NCI-H128 (cell line): ENCODE measurements at regions not wholly inside any gene's neighbourhood (a gene's known extent, or its start where the extent isn't known, plus 50 kb on each side); places are given as distances from the start of the nearest gene placed in this dataset.

Source experiments
- DNase-seq: peaks from one replicate; lab custom pipeline; 2025; ENCODE audit not compliant: unreplicated experiment; lab: John Stamatoyannopoulos, UW

DNA sequence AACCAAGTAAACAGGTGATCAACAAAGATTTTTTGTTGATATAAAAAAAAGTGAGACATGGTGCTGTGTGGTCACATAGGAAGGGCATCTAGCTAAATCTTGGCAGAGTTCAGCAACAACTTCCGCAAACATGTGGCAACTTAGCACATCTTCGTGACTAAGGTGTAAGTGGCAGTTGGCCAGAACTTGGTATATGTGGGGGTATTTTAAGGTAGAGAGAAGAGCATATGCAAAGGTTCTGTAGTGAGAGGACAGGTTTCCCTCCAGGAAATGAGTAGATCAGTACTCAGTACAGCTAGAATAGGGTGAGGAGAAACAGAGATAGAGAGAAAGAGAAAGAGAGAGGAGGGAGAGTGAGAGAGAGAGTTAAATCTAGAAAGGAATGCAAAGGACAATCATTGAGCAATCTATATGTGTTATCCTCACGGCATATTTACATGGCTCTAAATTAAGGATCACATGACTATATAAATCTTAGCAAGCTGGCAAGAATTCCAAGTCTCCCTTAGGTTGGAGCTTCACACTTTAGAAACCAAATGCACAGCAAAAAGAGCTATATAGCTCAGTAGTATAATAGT, 227.7 kb upstream of the HMGA2 start:
- DNase-seq: no peak

- no peak for DNase-seq
These were observed 226.8 kb upstream of the HMGA2 start for GRCh38 chr12:65597527-65597926.

GRCh38 chr12:65598688-65599087, 225.6 kb upstream of the HMGA2 start:
- no peak for DNase-seq

GRCh38 chr12:65602253-65602609, 222.1 kb upstream of the HMGA2 start:
- no peak for DNase-seq

GRCh38 chr12:65602610-65603295, 221.5 kb upstream of the HMGA2 start:
- DNase-seq: no peak

DNA sequence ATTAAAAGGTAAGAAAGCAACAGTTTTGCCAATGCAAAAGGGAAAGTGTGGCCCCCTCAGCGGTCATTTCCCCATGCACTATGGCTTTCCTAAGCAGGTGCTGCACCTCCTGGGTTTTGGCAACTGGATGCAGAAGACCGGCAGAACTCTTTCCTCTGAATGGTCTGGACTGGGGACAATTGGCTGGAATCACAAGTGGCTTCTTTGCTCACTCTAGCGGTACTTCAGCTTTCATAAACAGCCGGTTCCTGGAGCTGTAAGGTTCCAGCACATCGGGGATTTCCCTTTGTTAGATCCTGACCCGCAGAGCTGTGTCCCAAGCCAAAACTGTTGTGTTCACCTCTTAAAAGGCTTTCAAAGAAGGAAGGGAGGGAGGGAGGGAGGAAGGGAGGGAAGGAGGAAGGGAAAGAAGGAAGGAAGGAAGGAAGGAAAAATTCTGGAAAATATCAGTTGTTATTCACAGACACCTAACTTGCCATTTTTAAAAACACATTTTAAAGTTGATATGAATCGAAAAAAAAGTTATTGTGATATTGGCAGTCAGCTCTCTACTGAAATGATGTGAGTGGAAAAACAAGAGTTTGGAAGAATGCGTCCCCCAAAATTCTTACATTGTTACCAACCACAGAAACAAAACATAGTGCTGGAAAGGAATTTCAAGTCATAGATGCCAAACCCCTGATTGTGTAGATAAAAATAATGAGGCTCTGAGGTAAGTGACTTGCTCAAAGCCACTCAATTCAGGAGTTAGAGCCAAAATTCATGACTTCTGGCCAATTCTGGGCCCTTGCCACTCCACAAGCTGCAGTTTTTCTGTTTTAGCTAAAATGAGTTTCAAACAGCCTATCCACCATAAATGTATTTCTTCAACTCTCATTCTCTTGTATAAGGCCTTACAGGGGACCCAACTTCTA, 220.6 kb upstream of the HMGA2 start:
- no peak for DNase-seq

DNA sequence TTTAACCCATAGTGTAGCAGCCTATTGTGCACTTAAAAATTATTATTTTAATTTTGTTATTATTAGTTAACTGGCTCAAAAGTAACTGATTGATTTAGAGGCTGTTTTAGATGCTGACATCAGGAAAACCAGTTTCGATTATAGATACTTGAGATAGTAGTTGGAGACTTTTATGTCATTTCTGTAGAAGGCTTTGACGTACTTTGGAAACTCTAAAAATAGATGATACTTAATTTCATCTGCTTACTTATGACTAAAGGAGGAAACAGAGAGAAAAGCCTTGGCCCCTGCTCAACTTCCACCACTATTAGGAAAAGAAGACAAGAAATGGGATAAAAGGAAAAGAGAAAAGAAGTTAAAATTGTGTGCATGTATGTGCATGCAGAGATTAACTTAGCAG, 219.3 kb upstream of the HMGA2 start:
- DNase-seq: no peak

GRCh38 chr12:65606008-65606766, 218.1 kb upstream of the HMGA2 start:
- DNase-seq: no peak

- DNase-seq: no peak
These were observed 216.9 kb upstream of the HMGA2 start for GRCh38 chr12:65607401-65607841.

GRCh38 chr12:65608319-65608916, 215.9 kb upstream of the HMGA2 start:
- DNase-seq: no peak

- DNase-seq: no peak
These were observed 214.9 kb upstream of the HMGA2 start for GRCh38 chr12:65609359-65609771.

GRCh38 chr12:65611396-65611795, 212.9 kb upstream of the HMGA2 start:
- DNase-seq: no peak

DNA sequence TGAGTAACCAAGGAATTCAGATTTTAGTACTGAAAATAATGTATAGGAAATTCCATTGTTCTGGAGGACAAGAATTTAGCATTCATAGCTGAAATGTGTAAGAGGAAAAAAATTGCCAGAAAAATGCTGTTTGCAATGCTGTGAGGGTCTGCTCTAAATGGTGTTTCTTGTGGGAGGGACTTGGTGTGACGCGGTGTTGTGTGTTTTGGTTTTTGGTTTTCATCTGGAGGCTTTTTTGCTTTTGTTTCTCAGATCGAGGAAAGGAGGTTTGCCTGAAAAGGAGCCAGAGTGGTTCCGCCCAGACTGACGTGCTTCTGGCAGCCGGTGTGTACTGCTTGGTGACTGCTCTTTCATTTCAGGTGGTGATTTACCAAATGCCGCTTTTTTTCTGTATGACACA, 211.8 kb upstream of the HMGA2 start:
- DNase-seq: no peak

- no peak for DNase-seq
These were observed 210.6 kb upstream of the HMGA2 start for GRCh38 chr12:65613692-65614091.

- no peak for DNase-seq
These were observed 209.9 kb upstream of the HMGA2 start for GRCh38 chr12:65614259-65614889.

GRCh38 chr12:65615118-65615517, 209.2 kb upstream of the HMGA2 start:
- DNase-seq: no peak

- no peak for DNase-seq
These were observed 208.3 kb upstream of the HMGA2 start for GRCh38 chr12:65616022-65616421.

DNA sequence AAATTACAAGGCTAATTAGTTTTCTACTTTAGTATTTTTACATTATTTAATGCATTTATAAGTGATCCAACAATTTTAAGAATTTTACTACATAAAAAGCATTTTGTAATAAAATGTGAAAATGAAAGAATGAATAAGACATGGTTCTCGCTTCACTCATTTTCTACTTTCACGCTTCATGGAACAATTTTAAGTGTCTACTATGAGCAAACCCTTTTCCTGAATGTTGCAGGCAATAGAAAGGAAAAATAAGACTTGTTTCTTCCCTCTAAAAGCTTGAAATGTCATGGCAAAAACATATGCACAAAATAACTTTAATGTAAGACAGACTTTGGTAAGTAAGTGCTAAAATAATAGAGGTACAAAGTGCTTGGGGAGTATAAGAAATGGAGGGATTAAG, 205.7 kb upstream of the HMGA2 start:
- no peak for DNase-seq

DNA sequence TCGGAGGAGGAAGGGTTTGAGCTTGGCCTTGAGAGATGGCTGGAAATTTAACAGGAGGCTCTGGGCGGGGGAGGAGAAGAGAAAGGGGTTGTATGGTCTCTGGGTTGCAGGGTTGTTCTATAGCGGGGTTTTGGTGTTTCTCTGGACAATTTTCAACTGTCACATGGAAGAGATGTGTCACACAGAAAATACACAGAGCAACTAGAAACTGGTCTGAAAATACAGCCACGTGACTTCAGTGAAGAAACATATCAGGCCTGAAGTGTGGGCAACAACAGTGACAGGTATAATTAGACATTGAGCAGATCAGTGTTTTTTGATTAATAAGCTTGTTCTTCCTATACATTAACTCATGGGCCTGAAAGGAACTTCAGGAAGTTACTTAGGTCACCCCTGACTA, 205.3 kb upstream of the HMGA2 start:
- DNase-seq: no peak

DNA sequence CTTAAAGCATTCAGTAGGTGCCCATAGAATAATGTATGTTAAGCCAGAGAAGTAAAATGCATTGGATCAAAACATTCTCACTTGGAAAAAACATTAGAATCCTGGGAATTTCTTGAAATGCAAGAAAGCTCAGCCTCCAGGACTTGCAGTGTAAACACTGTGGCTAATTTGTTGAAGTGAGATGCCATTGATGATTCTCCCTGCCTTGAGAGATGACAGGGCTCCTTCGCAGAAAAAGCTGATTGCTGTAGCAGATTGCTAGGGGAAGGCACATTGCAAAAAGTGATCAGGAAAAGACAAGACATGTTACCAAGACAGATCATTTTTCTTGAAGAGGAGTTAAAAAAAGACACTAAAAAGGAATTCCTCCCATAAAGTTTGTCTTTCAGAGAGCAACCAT, 204.2 kb upstream of the HMGA2 start:
- no peak for DNase-seq
